Stomach (tissue), 8 donors: ENCODE measurements at regions not wholly inside any gene's neighbourhood (a gene's known extent, or its start where the extent isn't known, plus 50 kb on each side); places are given as distances from the start of the nearest gene placed in this dataset.
A peak's percentile ranks its signal among the peaks of the same experiment; 100 is the strongest.
"Not testable (repeated sequence)": the region's sequence is repeated elsewhere in the genome, so short reads cannot be mapped to it uniquely, and the experiment has no call there.

Source experiments
- DNase-seq, 2 donors: peaks; one replicate each; pipeline versions ENCODE4 v3.0.0 to v3.0.0-alpha.2; 2013 to 2019
- H3K27ac ChIP-seq, 5 donors: fragments of 200-600 bp in 4 of 5; sonication (generic) in 4 of 5; one replicate each; pipeline ENCODE4 v1.5.1; 2013 to 2019; ENCODE audit warnings: mild to moderate bottlenecking in 1 of 5, moderate library complexity in 1 of 5
- H3K27me3 ChIP-seq, 3 donors: fragments of 200-600 bp; sonication (generic); one replicate each; pipeline ENCODE4 v1.5.1; 2017 to 2019; ENCODE audit warnings: mixed run types in 1 of 3
- H3K36me3 ChIP-seq, 4 donors: fragments of 200-600 bp; sonication (generic); 1 replicate in 3 of 4; 2 replicates in 1 of 4; pipeline ENCODE4 v1.5.1; 2016 to 2019
- H3K4me1 ChIP-seq, 4 donors: fragments of 200-600 bp; sonication (generic); one replicate each; pipeline ENCODE4 v1.5.1; 2016 to 2019
- H3K4me3 ChIP-seq, 4 donors: fragments of 200-600 bp; sonication (generic) in 3 of 4; one replicate each; pipeline ENCODE4 v1.5.1; 2016 to 2019; ENCODE audit warnings: mild to moderate bottlenecking in 1 of 4
- H3K9me3 ChIP-seq, 4 donors: fragments of 200-600 bp; sonication (generic); one replicate each; pipeline ENCODE4 v1.5.1; 2016 to 2019
- CTCF ChIP-seq, 7 experiments: fragments of 450-650 bp in 4 of 7; fragments of 200-600 bp in 3 of 7; sonication (generic) in 3 of 7; IDR thresholded peaks; one replicate each; pipeline ENCODE4 v1.5.1; 2016 to 2019; ENCODE audit warnings: antibody characterized with exemption in 7 of 7, control low read depth in 2 of 7, mild to moderate bottlenecking in 1 of 7
- EP300 ChIP-seq: sonication (generic); formaldehyde crosslinking; IDR thresholded peaks from one replicate; pipeline ENCODE4 v1.6.1; 2017; ENCODE audit warnings: antibody characterized with exemption
- POLR2A ChIP-seq, 4 donors: fragments of 450-650 bp; IDR thresholded peaks; one replicate each; pipeline ENCODE4 v1.6.1; 2016; ENCODE audit warnings: antibody characterized with exemption in 4 of 4, control low read depth in 2 of 4, mild to moderate bottlenecking in 1 of 4, moderate library complexity in 1 of 4
- POLR2AphosphoS5 ChIP-seq, 3 donors: sonication (generic); formaldehyde crosslinking; IDR thresholded peaks; one replicate each; pipeline ENCODE4 v1.6.1; 2016; ENCODE audit warnings: antibody characterized with exemption in 3 of 3
- WGBS, 5 donors: extraction: QIAGEN DNeasy Blood & Tissue Kit in 3 of 5; methylation state at CpG; one replicate each; pipeline versions ENCODE4 v1.1.5 to v1.1.7; 2013 to 2018; 5-methylcytosine and 5-hydroxymethylcytosine counted together
- intact Hi-C: fragments of 100-400 bp; cut with DNase I; formaldehyde crosslinking; loops from one replicate; pipeline ENCODE4 v1.15.1; 2023; ENCODE audit warnings: low total_unique reads
- donor health status: healthy with polysubstance abuse.
- donor health status: Bipolar disorder and iron deficiency.
- donor health status: healthy.

DNA sequence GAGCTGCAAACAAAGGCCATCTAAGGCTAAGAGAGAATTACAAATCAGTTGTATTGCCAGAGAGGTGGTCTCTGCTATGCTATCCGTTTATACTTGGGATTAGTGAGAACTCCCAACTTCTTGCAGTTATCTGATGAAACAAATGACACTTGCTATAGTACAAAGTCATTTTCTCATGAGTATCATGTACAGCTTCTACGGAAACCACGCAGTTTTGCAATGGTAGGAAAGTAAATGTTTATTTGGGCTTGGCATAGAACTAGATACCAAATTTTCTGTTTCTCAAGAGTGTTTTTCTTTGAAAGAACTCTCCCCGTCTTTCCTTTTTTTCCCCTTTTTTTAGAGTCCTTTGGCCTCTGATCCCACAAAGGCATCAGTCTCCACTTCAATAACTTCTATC lies 128.2 kb upstream of the ENPEP start:
- TF ChIP-seq POLR2AphosphoS5 (IDR thresholded peaks at IDR 0.05) = no peak
- no peak for TF ChIP-seq CTCF (IDR thresholded peaks at IDR 0.05)
- no peak for TF ChIP-seq POLR2A (IDR thresholded peaks at IDR 0.05)
- no peak for TF ChIP-seq EP300
- Histone ChIP-seq H3K4me3 (no peak overlapping the region), H3K36me3 (no peaks in the 10 kb centered on the region), H3K27me3 (no peaks in the 10 kb centered on the region), H3K27ac (no peak overlapping the region), H3K9me3 (no peaks in the 10 kb centered on the region), H3K4me1 (no peaks in the 10 kb centered on the region)
- no peak for DNase-seq
- intact Hi-C loops = no loop called here
- WGBS, 5 donors = 43 to 64% (median 56%) methylated on average over 3 to 4 of the region's 4 CpGs

DNA sequence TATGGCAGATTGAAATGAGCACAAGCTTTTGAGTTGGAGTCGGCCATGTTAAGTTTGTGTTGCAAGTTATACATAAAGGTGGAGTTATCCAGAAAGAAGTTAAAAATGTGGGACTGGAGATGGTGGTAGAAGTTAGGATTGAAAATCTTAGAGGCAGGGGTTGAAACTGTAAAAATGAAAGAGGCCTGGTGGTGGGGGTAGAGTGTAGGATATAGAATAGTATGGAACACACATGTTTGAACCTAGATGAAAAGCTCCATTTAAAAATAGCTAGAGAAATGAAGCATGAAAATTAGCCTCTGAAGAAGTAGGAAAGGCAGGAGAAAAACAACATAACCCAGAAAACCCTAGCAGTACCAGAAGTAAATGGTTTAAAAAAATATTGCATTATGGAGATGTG lies 131.8 kb upstream of the ENPEP start:
- no peaks in the 10 kb centered on the region for H3K4me1 ChIP-seq
- H3K36me3 ChIP-seq = no peaks in the 10 kb centered on the region
- no peak overlapping the region for H3K4me3 ChIP-seq
- H3K27ac ChIP-seq = no peak overlapping the region
- intact Hi-C loops = no loop called here
- no peaks in the 10 kb centered on the region for H3K27me3 ChIP-seq
- DNase-seq = peak in 1 of 2 donors; percentile 9
- WGBS, 5 donors = 76 to 98% (median 87%) methylated on average over 1 of the region's 1 CpG
- H3K9me3 ChIP-seq = no peaks in the 10 kb centered on the region
- TF ChIP-seq POLR2A (IDR thresholded peaks at IDR 0.05) (no peak), POLR2AphosphoS5 (IDR thresholded peaks at IDR 0.05) (no peak), EP300 (no peak), CTCF (IDR thresholded peaks at IDR 0.05) (no peak)

DNA sequence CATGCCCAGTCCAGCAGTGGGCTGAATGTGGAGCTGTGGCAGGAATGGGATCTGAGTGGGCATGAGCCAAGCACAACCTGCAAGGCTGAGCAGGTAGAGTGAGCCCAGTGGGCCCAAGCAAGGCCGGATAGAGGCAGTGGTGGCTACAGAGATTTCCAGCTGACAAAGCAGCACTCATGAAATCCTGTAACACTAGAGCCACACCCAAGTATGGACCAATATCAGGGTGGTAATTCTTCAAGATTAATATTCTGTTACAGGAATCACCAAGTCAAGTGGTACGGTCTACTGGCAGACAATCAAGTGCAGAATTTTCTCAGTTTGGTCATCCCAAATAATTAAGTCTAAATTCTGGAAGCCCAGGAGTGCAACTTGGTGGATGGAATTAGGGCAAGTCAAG lies 132.4 kb upstream of the ENPEP start:
- TF ChIP-seq POLR2A (IDR thresholded peaks at IDR 0.05) = no peak
- TF ChIP-seq EP300 = no peak
- intact Hi-C loops = no loop called here
- H3K9me3 ChIP-seq = no peaks in the 10 kb centered on the region
- H3K4me3 ChIP-seq = no peak overlapping the region
- H3K27ac ChIP-seq = no peak overlapping the region
- WGBS, 5 donors = 80 to 100% (median 89%) methylated on average over 2 of the region's 2 CpGs
- no peak for DNase-seq
- H3K27me3 ChIP-seq = no peaks in the 10 kb centered on the region
- H3K4me1 ChIP-seq = no peaks in the 10 kb centered on the region
- H3K36me3 ChIP-seq = no peaks in the 10 kb centered on the region

DNA sequence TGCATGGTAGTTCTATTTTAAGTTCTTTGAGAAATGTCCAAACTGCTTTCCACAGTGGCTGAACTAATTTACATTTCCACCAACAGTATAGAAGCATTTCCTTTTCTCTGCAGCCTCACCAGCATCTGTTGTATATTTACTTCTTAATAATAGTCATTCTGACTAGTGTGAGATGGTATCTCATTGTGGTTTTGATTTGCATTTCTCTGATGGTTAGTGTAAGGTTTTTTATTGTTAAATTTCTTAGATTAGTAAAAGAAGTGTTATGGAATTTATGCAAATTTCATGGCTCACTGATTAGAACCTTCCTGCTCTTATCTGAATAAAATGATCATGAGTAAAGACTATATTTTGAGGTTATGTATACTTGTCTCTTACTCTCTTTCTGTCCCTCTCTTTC lies 134.8 kb upstream of the ENPEP start:
- H3K4me3 ChIP-seq, H3K36me3 ChIP-seq, H3K27me3 ChIP-seq, DNase-seq, H3K27ac ChIP-seq, H3K4me1 ChIP-seq, H3K9me3 ChIP-seq, intact Hi-C loops: not testable (repeated sequence)

- WGBS, 5 donors = 91 to 93% (median 92%) methylated on average over 5 of the region's 5 CpGs
- DNase-seq = no peak
- Histone ChIP-seq H3K4me1 (no peaks in the 10 kb centered on the region), H3K36me3 (no peaks in the 10 kb centered on the region), H3K4me3 (no peak overlapping the region), H3K9me3 (no peaks in the 10 kb centered on the region), H3K27ac (no peak overlapping the region), H3K27me3 (no peaks in the 10 kb centered on the region)
- intact Hi-C loops = no loop called here
- TF ChIP-seq CTCF (IDR thresholded peaks at IDR 0.05) (no peak), POLR2AphosphoS5 (IDR thresholded peaks at IDR 0.05) (no peak), EP300 (no peak), POLR2A (IDR thresholded peaks at IDR 0.05) (no peak)
Measured at GRCh38 chr4:110335399-110335798, 137.0 kb upstream of the ELOVL6 start.

GRCh38 chr4:110332483-110332882 lies 134.1 kb upstream of the ELOVL6 start:
- intact Hi-C loops = no loop called here
- no peak for DNase-seq
- Histone ChIP-seq H3K27ac (no peak overlapping the region), H3K4me3 (no peak overlapping the region), H3K27me3 (peaks cover 0 to 4% (median 0%) of the 10 kb centered on the region in 3 donors), H3K4me1 (no peaks in the 10 kb centered on the region), H3K9me3 (peaks cover 0 to 9% (median 2%) of the 10 kb centered on the region in 4 donors), H3K36me3 (no peaks in the 10 kb centered on the region)
- TF ChIP-seq POLR2AphosphoS5 (IDR thresholded peaks at IDR 0.05) (no peak), EP300 (no peak), CTCF (IDR thresholded peaks at IDR 0.05) (no peak), POLR2A (IDR thresholded peaks at IDR 0.05) (no peak)
- WGBS, 5 donors = 49 to 58% (median 54%) methylated on average over 2 of the region's 2 CpGs

DNA sequence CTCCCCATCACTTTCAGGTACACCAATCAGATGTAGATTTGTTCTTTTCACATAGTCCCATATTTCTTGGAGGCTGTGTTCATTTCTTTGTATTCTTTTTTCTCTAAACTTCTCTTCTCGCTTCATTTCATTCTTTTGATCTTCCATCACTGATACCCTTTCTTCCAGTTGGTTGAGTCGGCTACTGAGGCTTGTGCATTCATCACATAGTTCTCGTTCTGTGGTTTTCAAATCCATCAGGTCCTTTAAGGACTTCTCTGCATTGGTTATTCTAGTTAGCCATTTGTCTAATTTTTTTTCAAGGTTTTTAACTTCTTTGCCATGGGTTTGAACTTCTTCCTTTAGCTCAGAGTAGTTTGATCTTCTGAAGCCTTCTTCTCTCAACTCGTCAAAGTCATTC lies 128.0 kb upstream of the ELOVL6 start:
- H3K36me3 ChIP-seq, H3K4me1 ChIP-seq, H3K9me3 ChIP-seq, H3K4me3 ChIP-seq, intact Hi-C loops, DNase-seq, H3K27me3 ChIP-seq, H3K27ac ChIP-seq: not testable (repeated sequence)
- WGBS, 5 donors = 85 to 90% (median 89%) methylated on average over 4 of the region's 4 CpGs
